ENCODE measurements at regions not wholly inside any gene's neighbourhood (a gene's known extent, or its start where the extent isn't known, plus 50 kb on each side); places are given as distances from the start of the nearest gene placed in this dataset.

- Histone ChIP-seq H3K23ac (ENCODE audit: low read length in 2 of 2) (no peak overlapping the region), H2AFZ (ENCODE audit: low read depth, low read length) (no peak overlapping the region), H3K79me1 (replicated peaks; ENCODE audit: low read length, poor library complexity, severe bottlenecking) (no peaks in the 10 kb centered on the region), H3K9me3 (ENCODE audit: control insufficient read depth, low read length) (no peaks in the 10 kb centered on the region), H2BK12ac (ENCODE audit: low read length in 2 of 2) (no peak overlapping the region), H2AK5ac (ENCODE audit: low read length, severe bottlenecking) (no peak overlapping the region), H3K27ac (ENCODE audit: low read length, poor library complexity, severe bottlenecking) (no peak overlapping the region), H4K8ac (ENCODE audit: low read length) (no peak overlapping the region), H3K36me3 (ENCODE audit: control insufficient read depth in 1 of 2, insufficient read depth in 2 of 2, low read depth in 1 of 2, low read length in 2 of 2) (no peaks in the 10 kb centered on the region), H2BK120ac (ENCODE audit: low read depth, low read length) (no peak overlapping the region), H4K91ac (ENCODE audit: low read length) (no peak overlapping the region), H3K18ac (ENCODE audit: low read depth in 1 of 2, low read length in 2 of 2) (no peak overlapping the region), H2BK5ac (ENCODE audit: low read depth, low read length, poor library complexity, severe bottlenecking) (no peak overlapping the region), H3K9ac (ENCODE audit: low read length) (no peak overlapping the region), H3K4me3 (ENCODE audit: insufficient read depth in 1 of 2, low read depth in 1 of 2, low read length in 2 of 2) (no peak overlapping the region), H3K4me2 (ENCODE audit: low read length, poor library complexity, severe bottlenecking) (no peak overlapping the region), H2BK15ac (ENCODE audit: low read depth, poor library complexity, severe bottlenecking) (no peak overlapping the region), H3K14ac (ENCODE audit: low read length in 2 of 2) (no peak overlapping the region), H3K27me3 (ENCODE audit: control insufficient read depth in 1 of 2, insufficient read depth in 1 of 2, low read length in 2 of 2) (no peaks in the 10 kb centered on the region), H3K4me1 (ENCODE audit: control insufficient read depth, insufficient read depth, low read depth, low read length) (no peaks in the 10 kb centered on the region), H3K4ac (ENCODE audit: low read depth in 1 of 2, low read length in 2 of 2) (no peak overlapping the region)
- 79% methylated on average over 5 of the region's 6 CpGs for WGBS
- DNase-seq, result no peak
Observed at GRCh38 chr18:6607343-6607742, 122.2 kb upstream of the ARHGAP28 start.

GRCh38 chr18:6609666-6610264, 119.8 kb upstream of the ARHGAP28 start:
- Histone ChIP-seq H3K27me3 (ENCODE audit: control insufficient read depth in 1 of 2, insufficient read depth in 1 of 2, low read length in 2 of 2) (no peaks in the 10 kb centered on the region), H3K27ac (ENCODE audit: low read length, poor library complexity, severe bottlenecking) (no peak overlapping the region)

GRCh38 chr18:6610466-6610865, 119.0 kb upstream of the ARHGAP28 start:
- Histone ChIP-seq H3K4ac (ENCODE audit: low read depth in 1 of 2, low read length in 2 of 2) (no peak overlapping the region), H4K91ac (ENCODE audit: low read length) (no peak overlapping the region), H3K14ac (ENCODE audit: low read length in 2 of 2) (no peak overlapping the region), H3K4me2 (ENCODE audit: low read length, poor library complexity, severe bottlenecking) (no peak overlapping the region), H3K36me3 (ENCODE audit: control insufficient read depth in 1 of 2, insufficient read depth in 2 of 2, low read depth in 1 of 2, low read length in 2 of 2) (no peaks in the 10 kb centered on the region), H2BK5ac (ENCODE audit: low read depth, low read length, poor library complexity, severe bottlenecking) (no peak overlapping the region), H2BK12ac (ENCODE audit: low read length in 2 of 2) (no peak overlapping the region), H2AFZ (ENCODE audit: low read depth, low read length) (no peak overlapping the region), H3K9me3 (ENCODE audit: control insufficient read depth, low read length) (no peaks in the 10 kb centered on the region), H3K23ac (ENCODE audit: low read length in 2 of 2) (no peak overlapping the region), H3K4me1 (ENCODE audit: control insufficient read depth, insufficient read depth, low read depth, low read length) (no peaks in the 10 kb centered on the region), H3K18ac (ENCODE audit: low read depth in 1 of 2, low read length in 2 of 2) (no peak overlapping the region), H3K27ac (ENCODE audit: low read length, poor library complexity, severe bottlenecking) (no peak overlapping the region), H4K8ac (ENCODE audit: low read length) (no peak overlapping the region), H3K79me1 (replicated peaks; ENCODE audit: low read length, poor library complexity, severe bottlenecking) (no peaks in the 10 kb centered on the region), H3K27me3 (ENCODE audit: control insufficient read depth in 1 of 2, insufficient read depth in 1 of 2, low read length in 2 of 2) (no peaks in the 10 kb centered on the region), H3K9ac (ENCODE audit: low read length) (no peak overlapping the region), H3K4me3 (ENCODE audit: insufficient read depth in 1 of 2, low read depth in 1 of 2, low read length in 2 of 2) (no peak overlapping the region), H2BK120ac (ENCODE audit: low read depth, low read length) (no peak overlapping the region), H2BK15ac (ENCODE audit: low read depth, poor library complexity, severe bottlenecking) (no peak overlapping the region), H2AK5ac (ENCODE audit: low read length, severe bottlenecking) (no peak overlapping the region)
- no peak for DNase-seq
- 74% methylated on average over 3 of the region's 3 CpGs for whole genome bisulfite sequencing

More at GRCh38 chr18:6609666-6610264, 119.8 kb upstream of the ARHGAP28 start:
- Histone ChIP-seq H3K36me3 (ENCODE audit: control insufficient read depth in 1 of 2, insufficient read depth in 2 of 2, low read depth in 1 of 2, low read length in 2 of 2) (no peaks in the 10 kb centered on the region), H3K4me3 (ENCODE audit: insufficient read depth in 1 of 2, low read depth in 1 of 2, low read length in 2 of 2) (no peak overlapping the region), H3K9me3 (ENCODE audit: control insufficient read depth, low read length) (no peaks in the 10 kb centered on the region), H3K18ac (ENCODE audit: low read depth in 1 of 2, low read length in 2 of 2) (no peak overlapping the region), H3K4me2 (ENCODE audit: low read length, poor library complexity, severe bottlenecking) (no peak overlapping the region), H2AFZ (ENCODE audit: low read depth, low read length) (no peak overlapping the region), H2BK120ac (ENCODE audit: low read depth, low read length) (no peak overlapping the region), H3K23ac (ENCODE audit: low read length in 2 of 2) (no peak overlapping the region), H3K79me1 (replicated peaks; ENCODE audit: low read length, poor library complexity, severe bottlenecking) (no peaks in the 10 kb centered on the region), H4K91ac (ENCODE audit: low read length) (no peak overlapping the region), H2BK15ac (ENCODE audit: low read depth, poor library complexity, severe bottlenecking) (no peak overlapping the region), H2BK5ac (ENCODE audit: low read depth, low read length, poor library complexity, severe bottlenecking) (no peak overlapping the region), H3K14ac (ENCODE audit: low read length in 2 of 2) (no peak overlapping the region), H3K4ac (ENCODE audit: low read depth in 1 of 2, low read length in 2 of 2) (no peak overlapping the region), H2BK12ac (ENCODE audit: low read length in 2 of 2) (no peak overlapping the region), H3K4me1 (ENCODE audit: control insufficient read depth, insufficient read depth, low read depth, low read length) (no peaks in the 10 kb centered on the region), H3K9ac (ENCODE audit: low read length) (no peak overlapping the region), H2AK5ac (ENCODE audit: low read length, severe bottlenecking) (no peak overlapping the region), H4K8ac (ENCODE audit: low read length) (no peak overlapping the region)
- 78% methylated on average over 6 of the region's 7 CpGs for WGBS
- DNase-seq, result no peak

- no peaks in the 10 kb centered on the region for H3K79me1 ChIP-seq (replicated peaks; ENCODE audit: low read length, poor library complexity, severe bottlenecking)
- no peak overlapping the region for H4K91ac ChIP-seq (ENCODE audit: low read length)
- H3K9me3 ChIP-seq (ENCODE audit: control insufficient read depth, low read length), result no peaks in the 10 kb centered on the region
- H2BK15ac ChIP-seq (ENCODE audit: low read depth, poor library complexity, severe bottlenecking), result no peak overlapping the region
- no peak overlapping the region for H3K18ac ChIP-seq (ENCODE audit: low read depth in 1 of 2, low read length in 2 of 2)
- no peak overlapping the region for H3K4me3 ChIP-seq (ENCODE audit: insufficient read depth in 1 of 2, low read depth in 1 of 2, low read length in 2 of 2)
- no peak overlapping the region for H2BK12ac ChIP-seq (ENCODE audit: low read length in 2 of 2)
- H4K8ac ChIP-seq (ENCODE audit: low read length), result no peak overlapping the region
- no peaks in the 10 kb centered on the region for H3K27me3 ChIP-seq (ENCODE audit: control insufficient read depth in 1 of 2, insufficient read depth in 1 of 2, low read length in 2 of 2)
- H3K14ac ChIP-seq (ENCODE audit: low read length in 2 of 2), result no peak overlapping the region
- no peak for DNase-seq
- no peak overlapping the region for H2BK120ac ChIP-seq (ENCODE audit: low read depth, low read length)
- no peak overlapping the region for H3K27ac ChIP-seq (ENCODE audit: low read length, poor library complexity, severe bottlenecking)
- no CpG with 5 or more reads among the region's 1 CpG for WGBS
- no peak overlapping the region for H2AFZ ChIP-seq (ENCODE audit: low read depth, low read length)
- H3K4me2 ChIP-seq (ENCODE audit: low read length, poor library complexity, severe bottlenecking), result no peak overlapping the region
- H3K23ac ChIP-seq (ENCODE audit: low read length in 2 of 2), result no peak overlapping the region
- H3K9ac ChIP-seq (ENCODE audit: low read length), result no peak overlapping the region
- no peak overlapping the region for H3K4ac ChIP-seq (ENCODE audit: low read depth in 1 of 2, low read length in 2 of 2)
- no peaks in the 10 kb centered on the region for H3K4me1 ChIP-seq (ENCODE audit: control insufficient read depth, insufficient read depth, low read depth, low read length)
- H3K36me3 ChIP-seq (ENCODE audit: control insufficient read depth in 1 of 2, insufficient read depth in 2 of 2, low read depth in 1 of 2, low read length in 2 of 2), result no peaks in the 10 kb centered on the region
- H2BK5ac ChIP-seq (ENCODE audit: low read depth, low read length, poor library complexity, severe bottlenecking), result no peak overlapping the region
- H2AK5ac ChIP-seq (ENCODE audit: low read length, severe bottlenecking), result no peak overlapping the region
Observed at GRCh38 chr18:6613581-6613980, 115.9 kb upstream of the ARHGAP28 start.

Measured in mesenchymal stem cell (in vitro differentiated cells and primary cell).